Smooth muscle cell (in vitro differentiated cells): ENCODE measurements at regions not wholly inside any gene's neighbourhood (a gene's known extent, or its start where the extent isn't known, plus 50 kb on each side); places are given as distances from the start of the nearest gene placed in this dataset.

Experiments
- DNase-seq: peaks from one replicate; lab custom pipeline; 2025; ENCODE audit not compliant: unreplicated experiment; lab: John Stamatoyannopoulos, UW
- H2AFZ ChIP-seq: fragments of 200-600 bp; sonication (generic); 2 replicates; pipeline ENCODE4 v1.6.0; 2016; ENCODE audit warnings: antibody characterized with exemption, low read depth, mild to moderate bottlenecking
- H3F3A ChIP-seq: fragments of 200-600 bp; sonication (generic); 2 replicates; pipeline ENCODE4 v1.6.0; 2017; ENCODE audit warnings: antibody characterized with exemption, low read depth
- H3K27ac ChIP-seq: fragments of 200-600 bp; sonication (generic); 2 replicates; pipeline ENCODE4 v1.5.1; 2016; ENCODE audit warnings: low read depth, mild to moderate bottlenecking
- H3K27me3 ChIP-seq: fragments of 200-600 bp; sonication (generic); 2 replicates; pipeline ENCODE4 v1.6.1; 2016; ENCODE audit warnings: low read depth, mild to moderate bottlenecking
- H3K36me3 ChIP-seq: fragments of 200-600 bp; sonication (generic); 2 replicates; pipeline ENCODE4 v1.5.1; 2016; ENCODE audit warnings: low read depth
- H3K4me1 ChIP-seq: fragments of 200-600 bp; sonication (generic); 2 replicates; pipeline ENCODE4 v1.5.1; 2016; ENCODE audit warnings: low read depth
- H3K4me2 ChIP-seq: fragments of 200-600 bp; sonication (generic); 2 replicates; pipeline ENCODE4 v1.6.0; 2016; ENCODE audit warnings: mild to moderate bottlenecking
- H3K4me3 ChIP-seq: fragments of 200-600 bp; sonication (generic); 2 replicates; pipeline ENCODE4 v1.5.1; 2016; ENCODE audit warnings: mild to moderate bottlenecking
- H3K79me2 ChIP-seq: fragments of 200-600 bp; sonication (generic); 2 replicates; pipeline ENCODE4 v1.6.0; 2016; ENCODE audit warnings: low read depth, mild to moderate bottlenecking
- H3K9ac ChIP-seq: fragments of 200-600 bp; sonication (generic); 2 replicates; pipeline ENCODE4 v1.6.0; 2016; ENCODE audit warnings: low read depth
- H3K9me3 ChIP-seq: fragments of 200-600 bp; sonication (generic); replicated peaks from 2 replicates; pipeline ENCODE4 v1.5.1; 2016; ENCODE audit warnings: low read depth
- H4K20me1 ChIP-seq: fragments of 200-600 bp; sonication (generic); 2 replicates; pipeline ENCODE4 v1.6.0; 2016; ENCODE audit warnings: low read depth
- WGBS: methylation state at CpG from one replicate; pipeline ENCODE4 v1.1.7; 2016; ENCODE audit warnings: low lambda C conversion rate; 5-methylcytosine and 5-hydroxymethylcytosine counted together
- TF ChIP-seq, protein P1 (sequence below): fragments of 200-600 bp; sonication (generic); IDR thresholded peaks from 2 replicates; pipeline ENCODE4 v1.5.1; 2017; ENCODE audit warnings: borderline replicate concordance, mild to moderate bottlenecking, antibody characterized with exemption; ENCODE audit not compliant: insufficient read depth, poor library complexity, severe bottlenecking

DNA sequence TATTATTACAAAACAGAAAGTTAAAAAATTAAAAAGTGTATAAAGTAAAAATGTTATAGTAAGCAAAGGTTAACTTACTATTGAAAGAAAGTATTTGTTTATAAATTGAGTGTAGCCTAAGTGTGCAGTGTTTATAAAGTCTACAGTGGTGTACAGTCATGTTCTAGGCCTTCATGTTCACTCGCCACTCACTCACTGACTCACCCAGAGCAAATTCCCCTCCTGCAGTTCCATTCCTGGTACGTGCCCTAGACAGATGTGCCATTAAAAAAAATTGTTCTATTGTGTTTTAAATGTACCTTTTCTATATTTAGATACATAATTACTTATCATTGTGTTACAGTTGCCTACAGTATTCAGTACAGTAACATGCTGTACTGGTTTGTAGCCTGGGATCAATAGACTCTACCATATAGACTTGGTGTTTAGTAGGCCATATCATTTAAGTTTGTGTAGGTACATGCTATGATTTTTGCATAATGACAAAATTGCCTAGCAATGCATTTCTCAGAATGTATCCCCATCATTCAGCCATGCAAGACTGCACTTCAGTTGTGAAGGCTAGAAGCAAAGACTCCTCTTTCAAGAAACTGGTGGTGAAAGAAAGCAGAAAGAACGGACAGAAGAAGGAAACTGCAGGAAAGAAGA is 100.6 kb downstream of the DACT1 start:
- peak overlapping the region; percentile 50 for H3K4me2 ChIP-seq
- DNase-seq, result no peak
- TF ChIP-seq, protein P1, sequence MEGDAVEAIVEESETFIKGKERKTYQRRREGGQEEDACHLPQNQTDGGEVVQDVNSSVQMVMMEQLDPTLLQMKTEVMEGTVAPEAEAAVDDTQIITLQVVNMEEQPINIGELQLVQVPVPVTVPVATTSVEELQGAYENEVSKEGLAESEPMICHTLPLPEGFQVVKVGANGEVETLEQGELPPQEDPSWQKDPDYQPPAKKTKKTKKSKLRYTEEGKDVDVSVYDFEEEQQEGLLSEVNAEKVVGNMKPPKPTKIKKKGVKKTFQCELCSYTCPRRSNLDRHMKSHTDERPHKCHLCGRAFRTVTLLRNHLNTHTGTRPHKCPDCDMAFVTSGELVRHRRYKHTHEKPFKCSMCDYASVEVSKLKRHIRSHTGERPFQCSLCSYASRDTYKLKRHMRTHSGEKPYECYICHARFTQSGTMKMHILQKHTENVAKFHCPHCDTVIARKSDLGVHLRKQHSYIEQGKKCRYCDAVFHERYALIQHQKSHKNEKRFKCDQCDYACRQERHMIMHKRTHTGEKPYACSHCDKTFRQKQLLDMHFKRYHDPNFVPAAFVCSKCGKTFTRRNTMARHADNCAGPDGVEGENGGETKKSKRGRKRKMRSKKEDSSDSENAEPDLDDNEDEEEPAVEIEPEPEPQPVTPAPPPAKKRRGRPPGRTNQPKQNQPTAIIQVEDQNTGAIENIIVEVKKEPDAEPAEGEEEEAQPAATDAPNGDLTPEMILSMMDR, result no peak

DNA sequence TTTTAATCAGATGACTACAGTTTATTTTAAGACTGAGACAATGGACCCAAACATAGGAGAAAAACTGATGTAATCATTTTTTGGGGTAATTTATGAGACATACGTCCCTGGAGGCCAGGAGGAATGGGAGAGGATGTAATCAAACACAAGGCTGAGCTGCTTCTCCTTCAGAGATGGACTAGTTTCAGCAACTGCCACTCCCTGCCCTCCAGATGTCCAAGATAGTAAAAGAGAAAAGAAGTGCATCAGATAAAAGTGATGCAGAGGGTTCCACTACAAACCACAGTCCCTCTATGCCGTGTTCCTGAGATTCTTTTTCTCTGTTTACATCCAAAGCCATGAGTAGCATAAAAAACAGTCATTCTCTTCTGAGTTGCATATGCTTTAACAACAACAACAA is 101.1 kb downstream of the DACT1 start:
- Histone ChIP-seq H3K4me1 (peaks cover 16% of the 10 kb centered on the region), H3K9me3 (no peaks in the 10 kb centered on the region), H3K9ac (no peak overlapping the region), H3K27ac (peak overlapping the region; percentile 87), H3K27me3 (no peaks in the 10 kb centered on the region), H3K36me3 (no peaks in the 10 kb centered on the region), H3K79me2 (no peaks in the 10 kb centered on the region), H3K4me3 (no peak overlapping the region), H3F3A (peaks cover 11% of the 10 kb centered on the region), H4K20me1 (no peaks in the 10 kb centered on the region), H3K4me2 (peak overlapping the region; percentile 50), H2AFZ (no peak overlapping the region)
- TF ChIP-seq, protein P1, result no peak
- 36% methylated on average over 2 of the region's 2 CpGs for WGBS
- DNase-seq, result no peak

More for the DNA sequence above, 100.6 kb downstream of the DACT1 start:
- WGBS, result 13% methylated on average over 3 of the region's 3 CpGs
- Histone ChIP-seq H3K36me3 (no peaks in the 10 kb centered on the region), H3K27ac (peak overlapping the region; percentile 87), H2AFZ (no peak overlapping the region), H3K4me1 (peaks cover 16% of the 10 kb centered on the region), H3K27me3 (no peaks in the 10 kb centered on the region), H3F3A (peaks cover 6% of the 10 kb centered on the region), H3K4me3 (no peak overlapping the region), H4K20me1 (no peaks in the 10 kb centered on the region), H3K79me2 (no peaks in the 10 kb centered on the region), H3K9me3 (no peaks in the 10 kb centered on the region), H3K9ac (no peak overlapping the region)

DNA sequence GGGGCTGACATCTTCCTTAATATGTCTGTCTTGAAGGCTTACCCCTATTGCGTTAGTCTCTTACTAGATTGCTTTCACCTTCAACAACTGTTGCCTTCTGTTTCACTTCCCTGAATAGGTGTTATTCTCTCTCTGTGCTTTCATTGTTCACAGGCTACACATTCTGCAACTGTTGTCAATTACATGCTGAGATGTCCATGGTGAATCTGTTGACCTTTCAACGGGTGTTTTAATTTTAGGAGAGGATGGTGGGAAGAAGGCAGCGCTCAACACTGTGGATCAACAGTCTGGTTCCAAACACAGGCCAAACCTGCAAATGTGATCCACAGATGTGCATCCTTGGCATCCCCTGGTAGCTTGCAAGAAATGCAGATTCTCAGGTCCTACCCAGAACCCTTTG is 101.9 kb downstream of the DACT1 start:
- H4K20me1 ChIP-seq, result no peaks in the 10 kb centered on the region
- TF ChIP-seq, protein P1, result no peak
- WGBS, result 99% methylated on average over 3 of the region's 3 CpGs
- H3K36me3 ChIP-seq, result no peaks in the 10 kb centered on the region
- no peak overlapping the region for H2AFZ ChIP-seq
- H3K4me1 ChIP-seq, result peaks cover 16% of the 10 kb centered on the region
- H3K4me3 ChIP-seq, result no peak overlapping the region
- no peak overlapping the region for H3K9ac ChIP-seq
- no peak for DNase-seq
- H3K9me3 ChIP-seq, result no peaks in the 10 kb centered on the region
- H3F3A ChIP-seq, result peaks cover 11% of the 10 kb centered on the region
- H3K79me2 ChIP-seq, result no peaks in the 10 kb centered on the region
- H3K27ac ChIP-seq, result no peak overlapping the region
- H3K4me2 ChIP-seq, result no peak overlapping the region
- H3K27me3 ChIP-seq, result no peaks in the 10 kb centered on the region

DNA sequence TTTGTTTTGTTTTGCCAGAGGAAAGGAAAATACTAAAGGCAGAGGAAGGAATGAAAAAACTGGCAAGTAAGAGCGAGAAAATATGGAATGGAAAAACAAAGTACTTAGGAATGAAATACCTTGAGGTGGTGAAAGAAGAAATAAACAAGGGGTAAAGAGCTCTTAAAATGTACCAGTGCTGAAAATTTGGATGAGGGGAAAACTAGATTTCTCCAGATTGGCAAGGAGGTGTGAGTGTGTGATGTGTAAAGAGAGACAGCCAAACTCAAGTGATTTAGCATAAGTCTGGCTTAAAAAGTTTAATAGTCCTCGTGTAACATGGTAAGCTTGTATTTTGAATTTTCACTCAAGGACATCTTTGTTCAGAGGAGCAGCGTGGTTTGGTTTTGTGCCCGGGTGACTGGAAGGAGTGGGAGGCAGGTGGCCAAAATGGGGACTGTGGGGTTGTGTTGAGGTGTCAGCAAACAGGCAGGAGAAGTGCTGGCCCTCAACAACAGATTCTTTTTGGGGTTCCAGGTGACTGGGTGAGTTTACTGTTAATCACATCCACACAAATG is 102.7 kb downstream of the DACT1 start:
- Histone ChIP-seq H3K9ac (no peak overlapping the region), H3K4me3 (no peak overlapping the region), H3K36me3 (no peaks in the 10 kb centered on the region), H3K27me3 (no peaks in the 10 kb centered on the region), H3K9me3 (no peaks in the 10 kb centered on the region), H2AFZ (no peak overlapping the region), H3K27ac (no peak overlapping the region), H3K79me2 (no peaks in the 10 kb centered on the region), H3K4me1 (peaks cover 16% of the 10 kb centered on the region), H4K20me1 (no peaks in the 10 kb centered on the region), H3F3A (peaks cover 11% of the 10 kb centered on the region), H3K4me2 (no peak overlapping the region)
- 90% methylated on average over 4 of the region's 4 CpGs for WGBS
- no peak for DNase-seq
- TF ChIP-seq, protein P1, result no peak
